ENCODE measurements at regions not wholly inside any gene's neighbourhood (a gene's known extent, or its start where the extent isn't known, plus 50 kb on each side); places are given as distances from the start of the nearest gene placed in this dataset.

- ChIA-PET CTCF (no interaction called here), POLR2A (no interaction called here)
- H3K4me1 ChIP-seq, result no peaks in the 10 kb centered on the region
- peaks cover 15% of the 10 kb centered on the region for H3K9me3 ChIP-seq
- no peak for DNase-seq
- no peaks in the 10 kb centered on the region for H3K27me3 ChIP-seq (replicated peaks; ENCODE audit: control insufficient read depth, insufficient read depth, low read length)
- TF ChIP-seq CTCF (IDR thresholded peaks at IDR 0.05; ENCODE audit: insufficient read depth in 1 of 2, low read depth in 1 of 2, low read length in 1 of 2, severe bottlenecking in 1 of 2, unreplicated experiment in 1 of 2), result no peak
- Mint-ChIP-seq H3K36me3 (ENCODE audit: insufficient read depth, unreplicated experiment) (no peaks in the 10 kb centered on the region), H3K27me3 (ENCODE audit: insufficient read depth, unreplicated experiment) (no peaks in the 10 kb centered on the region), H3K4me3 (ENCODE audit: unreplicated experiment) (no peak overlapping the region), H3K9me3 (ENCODE audit: unreplicated experiment) (peaks cover 17% of the 10 kb centered on the region), H3K27ac (ENCODE audit: unreplicated experiment) (no peak overlapping the region), H3K4me1 (ENCODE audit: low read depth, unreplicated experiment) (no peaks in the 10 kb centered on the region)
- H3K4me3 ChIP-seq (ENCODE audit: low read depth, low read length), result no peak overlapping the region
- BruUV-seq (replicated peaks), result no TSS peak
- intact Hi-C loops (cut with micrococcal nuclease; ENCODE audit: unreplicated experiment), result loop anchor here (10.0 kb wide), 1 partner anchor 244 kb away; no protein-coding TSS in a partner anchor
- H3K36me3 ChIP-seq (ENCODE audit: control insufficient read depth, insufficient read depth, low read length), result no peaks in the 10 kb centered on the region
Measured at GRCh38 chr20:56098981-56099500, 93.7 kb upstream of the CBLN4 start.

GRCh38 chr20:56111961-56112730, 106.8 kb upstream of the CBLN4 start:
- Mint-ChIP-seq H3K9me3 (ENCODE audit: unreplicated experiment) (peaks cover 12% of the 10 kb centered on the region), H3K27me3 (ENCODE audit: insufficient read depth, unreplicated experiment) (peaks cover 17% of the 10 kb centered on the region), H3K27ac (ENCODE audit: unreplicated experiment) (no peak overlapping the region), H3K36me3 (ENCODE audit: insufficient read depth, unreplicated experiment) (no peaks in the 10 kb centered on the region), H3K4me3 (ENCODE audit: unreplicated experiment) (no peak overlapping the region), H3K4me1 (ENCODE audit: low read depth, unreplicated experiment) (no peaks in the 10 kb centered on the region)
- Histone ChIP-seq H3K27me3 (replicated peaks; ENCODE audit: control insufficient read depth, insufficient read depth, low read length) (no peaks in the 10 kb centered on the region), H3K4me1 (no peaks in the 10 kb centered on the region), H3K4me3 (ENCODE audit: low read depth, low read length) (no peak overlapping the region), H3K36me3 (ENCODE audit: control insufficient read depth, insufficient read depth, low read length) (no peaks in the 10 kb centered on the region), H3K9me3 (peaks cover 5% of the 10 kb centered on the region; the same call in 1 of the 2 replicates)
- CTCF ChIA-PET, result no interaction called here
- POLR2A ChIA-PET, result no interaction called here
- intact Hi-C loops (cut with micrococcal nuclease; ENCODE audit: unreplicated experiment), result no loop called here
- DNase-seq, result no peak
- no TSS peak for BruUV-seq (replicated peaks)
- no peak for TF ChIP-seq CTCF (IDR thresholded peaks at IDR 0.05; ENCODE audit: insufficient read depth in 1 of 2, low read depth in 1 of 2, low read length in 1 of 2, severe bottlenecking in 1 of 2, unreplicated experiment in 1 of 2)

GRCh38 chr20:56117350-56117749, 112.0 kb upstream of the CBLN4 start:
- Histone ChIP-seq H3K4me3 (ENCODE audit: low read depth, low read length) (no peak overlapping the region), H3K27me3 (replicated peaks; ENCODE audit: control insufficient read depth, insufficient read depth, low read length) (no peaks in the 10 kb centered on the region), H3K4me1 (no peaks in the 10 kb centered on the region), H3K36me3 (ENCODE audit: control insufficient read depth, insufficient read depth, low read length) (no peaks in the 10 kb centered on the region), H3K9me3 (no peaks in the 10 kb centered on the region)
- no peak for DNase-seq
- no peak overlapping the region for H3K27ac Mint-ChIP-seq (ENCODE audit: unreplicated experiment)
- no peak overlapping the region for H3K4me3 Mint-ChIP-seq (ENCODE audit: unreplicated experiment)
- BruUV-seq (replicated peaks), result no TSS peak
- peaks cover 12% of the 10 kb centered on the region for H3K9me3 Mint-ChIP-seq (ENCODE audit: unreplicated experiment)
- no peaks in the 10 kb centered on the region for H3K4me1 Mint-ChIP-seq (ENCODE audit: low read depth, unreplicated experiment)
- intact Hi-C loops (cut with micrococcal nuclease; ENCODE audit: unreplicated experiment), result no loop called here
- ChIA-PET CTCF (no interaction called here), POLR2A (no interaction called here)
- TF ChIP-seq CTCF (IDR thresholded peaks at IDR 0.05; ENCODE audit: insufficient read depth in 1 of 2, low read depth in 1 of 2, low read length in 1 of 2, severe bottlenecking in 1 of 2, unreplicated experiment in 1 of 2), result no peak
- H3K27me3 Mint-ChIP-seq (ENCODE audit: insufficient read depth, unreplicated experiment), result peaks cover 19% of the 10 kb centered on the region
- H3K36me3 Mint-ChIP-seq (ENCODE audit: insufficient read depth, unreplicated experiment), result no peaks in the 10 kb centered on the region

All from Caco-2 (cell line).